ENCODE measurements at regions not wholly inside any gene's neighbourhood (a gene's known extent, or its start where the extent isn't known, plus 50 kb on each side); places are given as distances from the start of the nearest gene placed in this dataset.

DNA sequence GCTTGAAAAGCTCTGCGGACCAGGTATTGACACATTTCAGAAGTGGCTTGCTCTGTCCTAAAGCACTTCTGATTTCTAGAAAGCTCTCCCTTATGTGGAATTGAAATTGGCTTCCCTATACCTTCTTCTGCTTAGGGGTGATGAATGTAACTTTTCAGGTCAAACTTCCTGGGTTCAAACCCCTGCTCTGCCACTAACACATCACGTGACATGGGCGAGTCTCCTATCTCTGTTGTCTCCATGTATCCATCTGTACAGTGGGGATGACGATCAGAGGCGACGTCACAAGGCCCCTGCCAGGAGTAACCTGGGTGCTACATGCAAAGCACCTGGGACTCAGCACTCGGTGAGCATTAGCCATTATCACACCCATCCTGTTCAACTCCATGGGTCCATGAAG, 73.7 kb upstream of the PIWIL1 start:
- intact Hi-C loops (cut with micrococcal nuclease) = no loop called here
- no TSS peak for BruUV-seq (replicated peaks)

More for the DNA sequence above, 73.7 kb upstream of the PIWIL1 start:
- Histone ChIP-seq H2AFZ (ENCODE audit: low read depth, low read length, poor library complexity, severe bottlenecking) (no peak overlapping the region), H3K79me2 (ENCODE audit: insufficient read depth, low read length) (no peaks in the 10 kb centered on the region), H3K9ac (ENCODE audit: low read length) (no peak overlapping the region), H3K4me1 (ENCODE audit: control insufficient read depth in 1 of 2, insufficient read depth in 2 of 2, low read length in 2 of 2) (no peaks in the 10 kb centered on the region), H3K27ac (ENCODE audit: low read depth, low read length) (no peak overlapping the region), H3K4me2 (ENCODE audit: low read length) (no peak overlapping the region), H3K36me3 (ENCODE audit: control insufficient read depth in 1 of 2, insufficient read depth in 2 of 2, low read length in 2 of 2) (no peaks in the 10 kb centered on the region), H3K9me2 (ENCODE audit: insufficient read depth) (no peaks in the 10 kb centered on the region), H3K27me3 (ENCODE audit: insufficient read depth, low read length) (no peaks in the 10 kb centered on the region), H4K20me1 (ENCODE audit: insufficient read depth) (no peaks in the 10 kb centered on the region), H3K9me3 (ENCODE audit: control insufficient read depth in 1 of 2, insufficient read depth in 1 of 2, low read depth in 1 of 2, low read length in 2 of 2) (peaks cover 0 to 5% of the 10 kb centered on the region in 2 experiments; a peak in 1 of 4 replicates), H3K4me3 (replicated peaks in 1 of 2; ENCODE audit: low read depth in 1 of 2, low read length in 2 of 2) (no peak overlapping the region)
- CTCF ChIA-PET = no interaction called here
- TF ChIP-seq, protein P1, sequence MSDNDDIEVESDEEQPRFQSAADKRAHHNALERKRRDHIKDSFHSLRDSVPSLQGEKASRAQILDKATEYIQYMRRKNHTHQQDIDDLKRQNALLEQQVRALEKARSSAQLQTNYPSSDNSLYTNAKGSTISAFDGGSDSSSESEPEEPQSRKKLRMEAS (IDR thresholded peaks at IDR 0.05) = no peak
- no peak for TF ChIP-seq SIN3A (IDR thresholded peaks at IDR 0.05; ENCODE audit: low read depth)
- TF ChIP-seq, protein P2, sequence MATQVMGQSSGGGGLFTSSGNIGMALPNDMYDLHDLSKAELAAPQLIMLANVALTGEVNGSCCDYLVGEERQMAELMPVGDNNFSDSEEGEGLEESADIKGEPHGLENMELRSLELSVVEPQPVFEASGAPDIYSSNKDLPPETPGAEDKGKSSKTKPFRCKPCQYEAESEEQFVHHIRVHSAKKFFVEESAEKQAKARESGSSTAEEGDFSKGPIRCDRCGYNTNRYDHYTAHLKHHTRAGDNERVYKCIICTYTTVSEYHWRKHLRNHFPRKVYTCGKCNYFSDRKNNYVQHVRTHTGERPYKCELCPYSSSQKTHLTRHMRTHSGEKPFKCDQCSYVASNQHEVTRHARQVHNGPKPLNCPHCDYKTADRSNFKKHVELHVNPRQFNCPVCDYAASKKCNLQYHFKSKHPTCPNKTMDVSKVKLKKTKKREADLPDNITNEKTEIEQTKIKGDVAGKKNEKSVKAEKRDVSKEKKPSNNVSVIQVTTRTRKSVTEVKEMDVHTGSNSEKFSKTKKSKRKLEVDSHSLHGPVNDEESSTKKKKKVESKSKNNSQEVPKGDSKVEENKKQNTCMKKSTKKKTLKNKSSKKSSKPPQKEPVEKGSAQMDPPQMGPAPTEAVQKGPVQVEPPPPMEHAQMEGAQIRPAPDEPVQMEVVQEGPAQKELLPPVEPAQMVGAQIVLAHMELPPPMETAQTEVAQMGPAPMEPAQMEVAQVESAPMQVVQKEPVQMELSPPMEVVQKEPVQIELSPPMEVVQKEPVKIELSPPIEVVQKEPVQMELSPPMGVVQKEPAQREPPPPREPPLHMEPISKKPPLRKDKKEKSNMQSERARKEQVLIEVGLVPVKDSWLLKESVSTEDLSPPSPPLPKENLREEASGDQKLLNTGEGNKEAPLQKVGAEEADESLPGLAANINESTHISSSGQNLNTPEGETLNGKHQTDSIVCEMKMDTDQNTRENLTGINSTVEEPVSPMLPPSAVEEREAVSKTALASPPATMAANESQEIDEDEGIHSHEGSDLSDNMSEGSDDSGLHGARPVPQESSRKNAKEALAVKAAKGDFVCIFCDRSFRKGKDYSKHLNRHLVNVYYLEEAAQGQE (IDR thresholded peaks at IDR 0.05; ENCODE audit: low read depth) = no peak
- TF ChIP-seq ATF3 (IDR thresholded peaks at IDR 0.05) = no peak
- no peak for TF ChIP-seq JUND (IDR thresholded peaks at IDR 0.05)
- no peak for TF ChIP-seq EZH2 (IDR thresholded peaks at IDR 0.05)
- TF ChIP-seq FOSL1 (IDR thresholded peaks at IDR 0.05; ENCODE audit: low read depth) = no peak
- no peak for TF ChIP-seq ELF1 (IDR thresholded peaks at IDR 0.05; ENCODE audit: borderline replicate concordance, low read depth)
- no peak for TF ChIP-seq ZNF274 (IDR thresholded peaks at IDR 0.05; ENCODE audit: low read depth, low read length)
- no peak for TF ChIP-seq SP1 (IDR thresholded peaks at IDR 0.05; ENCODE audit: low read depth)
- TF ChIP-seq POLR2A (IDR thresholded peaks at IDR 0.05; ENCODE audit: borderline replicate concordance, extremely low read depth, insufficient read depth, insufficient read length) = no peak
- TF ChIP-seq CBX3 (IDR thresholded peaks at IDR 0.05; ENCODE audit: low read depth) = no peak
- POLR2A ChIA-PET = no interaction called here
- RAD21 ChIA-PET (ENCODE audit: low non-redundant PET in 1 of 2, low total read pairs in 2 of 2, uncharacterized antibody in 2 of 2, unreplicated experiment in 2 of 2) = no interaction called here
- ATAC-seq (no peak), DNase-seq (ENCODE audit: low read depth, low spot score) (no peak)

Measured in HCT116 (cell line).